ENCODE measurements at regions not wholly inside any gene's neighbourhood (a gene's known extent, or its start where the extent isn't known, plus 50 kb on each side); places are given as distances from the start of the nearest gene placed in this dataset.

DNA sequence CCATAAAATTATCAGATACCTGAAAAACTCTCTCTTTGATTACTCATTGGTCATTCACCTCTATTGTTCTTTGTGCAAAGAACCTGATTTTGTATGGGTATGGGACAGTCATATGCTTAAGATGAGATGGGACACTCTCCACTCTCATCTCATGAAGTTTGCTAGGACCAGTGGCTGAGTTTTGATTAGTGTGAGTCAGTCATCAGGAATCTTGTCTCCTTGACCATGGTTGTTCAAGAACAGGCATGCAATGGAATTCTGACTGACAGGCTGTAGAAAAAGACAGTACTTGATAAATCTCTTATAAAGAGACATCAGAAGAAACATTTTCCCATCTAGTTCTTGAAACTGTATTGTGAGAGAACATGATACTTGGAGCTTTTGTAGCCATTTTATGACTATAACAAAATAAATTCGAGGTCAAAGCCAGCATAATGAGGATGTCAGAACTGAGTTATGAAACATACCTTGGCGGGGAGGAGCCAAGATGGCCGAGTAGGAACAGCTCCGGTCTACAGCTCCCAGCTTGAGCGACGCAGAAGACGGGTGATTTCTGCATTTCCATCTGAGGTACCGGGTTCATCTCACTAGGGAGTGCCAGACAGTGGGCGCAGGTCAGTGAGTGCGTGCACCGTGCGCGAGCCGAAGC is 367.0 kb downstream of the NR4A2 start:
- TF ChIP-seq, protein P1, sequence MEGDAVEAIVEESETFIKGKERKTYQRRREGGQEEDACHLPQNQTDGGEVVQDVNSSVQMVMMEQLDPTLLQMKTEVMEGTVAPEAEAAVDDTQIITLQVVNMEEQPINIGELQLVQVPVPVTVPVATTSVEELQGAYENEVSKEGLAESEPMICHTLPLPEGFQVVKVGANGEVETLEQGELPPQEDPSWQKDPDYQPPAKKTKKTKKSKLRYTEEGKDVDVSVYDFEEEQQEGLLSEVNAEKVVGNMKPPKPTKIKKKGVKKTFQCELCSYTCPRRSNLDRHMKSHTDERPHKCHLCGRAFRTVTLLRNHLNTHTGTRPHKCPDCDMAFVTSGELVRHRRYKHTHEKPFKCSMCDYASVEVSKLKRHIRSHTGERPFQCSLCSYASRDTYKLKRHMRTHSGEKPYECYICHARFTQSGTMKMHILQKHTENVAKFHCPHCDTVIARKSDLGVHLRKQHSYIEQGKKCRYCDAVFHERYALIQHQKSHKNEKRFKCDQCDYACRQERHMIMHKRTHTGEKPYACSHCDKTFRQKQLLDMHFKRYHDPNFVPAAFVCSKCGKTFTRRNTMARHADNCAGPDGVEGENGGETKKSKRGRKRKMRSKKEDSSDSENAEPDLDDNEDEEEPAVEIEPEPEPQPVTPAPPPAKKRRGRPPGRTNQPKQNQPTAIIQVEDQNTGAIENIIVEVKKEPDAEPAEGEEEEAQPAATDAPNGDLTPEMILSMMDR (IDR thresholded peaks at IDR 0.05; ENCODE audit: extremely low read depth in 1 of 2, insufficient read depth in 1 of 2, low read depth in 1 of 2, low read length in 2 of 2) = no peak
- TF ChIP-seq POLR2AphosphoS5 (IDR thresholded peaks at IDR 0.05; ENCODE audit: insufficient read depth, low read depth, low read length) (no peak), POLR2A (IDR thresholded peaks at IDR 0.05; ENCODE audit: low read depth, low read length) (no peak), JUN (IDR thresholded peaks at IDR 0.05; ENCODE audit: borderline replicate concordance, insufficient read depth, insufficient read length, low read depth) (no peak), EZH2 (IDR thresholded peaks at IDR 0.05; ENCODE audit: borderline replicate concordance, low read depth, low read length, severe bottlenecking) (no peak), FOS (IDR thresholded peaks at IDR 0.05; ENCODE audit: borderline replicate concordance, insufficient read depth, low read length) (no peak), GATA2 (IDR thresholded peaks at IDR 0.05; ENCODE audit: insufficient read depth, insufficient read length, low read depth, low read length) (no peak), MYC (IDR thresholded peaks at IDR 0.05; ENCODE audit: low read depth, low read length) (no peak)
- TF ChIP-seq, protein P2, sequence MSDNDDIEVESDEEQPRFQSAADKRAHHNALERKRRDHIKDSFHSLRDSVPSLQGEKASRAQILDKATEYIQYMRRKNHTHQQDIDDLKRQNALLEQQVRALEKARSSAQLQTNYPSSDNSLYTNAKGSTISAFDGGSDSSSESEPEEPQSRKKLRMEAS (IDR thresholded peaks at IDR 0.05; ENCODE audit: insufficient read depth, insufficient read length) = no peak
